NCI-H2029 treated with DMSO at 0.1 percent for 48 hours (cell line): ENCODE measurements at regions not wholly inside any gene's neighbourhood (a gene's known extent, or its start where the extent isn't known, plus 50 kb on each side); places are given as distances from the start of the nearest gene placed in this dataset.
A peak's percentile ranks its signal among the peaks of the same experiment; 100 is the strongest.

Source experiments
- DNase-seq: peaks from one replicate; lab custom pipeline; 2025; lab: John Stamatoyannopoulos, UW

DNA sequence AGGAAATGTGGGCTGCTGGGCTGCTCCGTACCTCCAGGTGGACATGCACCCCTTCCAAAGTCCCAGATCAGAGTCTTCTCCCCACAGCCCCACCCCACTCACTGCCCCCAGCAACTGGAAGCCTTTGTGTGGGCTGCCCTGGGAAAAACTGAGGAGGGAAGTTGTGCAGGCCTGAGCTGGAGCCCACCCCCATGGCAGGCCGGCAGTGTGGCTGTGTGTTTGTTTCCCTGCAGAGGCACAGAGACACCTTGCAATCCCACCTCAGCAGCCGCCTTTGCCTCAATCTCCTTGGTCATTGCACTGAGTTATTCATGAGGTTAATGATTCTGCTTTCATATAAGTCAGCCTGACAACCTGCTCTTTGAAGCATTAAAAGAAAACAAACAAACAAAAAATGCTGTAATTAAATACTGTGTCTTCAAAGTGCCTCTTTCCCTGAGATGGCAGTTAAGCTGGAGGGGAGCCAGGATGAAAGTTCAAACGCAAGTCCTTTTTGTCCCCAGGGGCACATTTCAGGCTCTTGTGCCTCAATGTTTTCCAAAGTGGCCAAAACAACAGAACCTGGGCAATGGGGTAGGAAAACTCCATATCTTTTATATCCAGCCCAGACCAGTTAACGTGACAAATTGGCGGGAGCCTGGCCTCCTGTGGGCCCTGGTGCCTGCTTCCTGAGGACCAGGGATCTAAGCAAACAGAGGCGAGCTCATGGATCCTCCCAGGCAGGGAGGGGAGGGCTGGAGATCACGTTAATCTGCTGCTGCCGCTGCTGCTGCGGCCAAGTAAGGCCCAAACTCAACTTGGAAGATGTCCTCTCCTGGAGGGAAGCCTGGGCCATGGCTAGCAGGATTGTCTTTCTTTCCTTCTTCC lies 51.9 kb upstream of the TSPAN11 start:
- DNase-seq = peak; percentile 92

DNA sequence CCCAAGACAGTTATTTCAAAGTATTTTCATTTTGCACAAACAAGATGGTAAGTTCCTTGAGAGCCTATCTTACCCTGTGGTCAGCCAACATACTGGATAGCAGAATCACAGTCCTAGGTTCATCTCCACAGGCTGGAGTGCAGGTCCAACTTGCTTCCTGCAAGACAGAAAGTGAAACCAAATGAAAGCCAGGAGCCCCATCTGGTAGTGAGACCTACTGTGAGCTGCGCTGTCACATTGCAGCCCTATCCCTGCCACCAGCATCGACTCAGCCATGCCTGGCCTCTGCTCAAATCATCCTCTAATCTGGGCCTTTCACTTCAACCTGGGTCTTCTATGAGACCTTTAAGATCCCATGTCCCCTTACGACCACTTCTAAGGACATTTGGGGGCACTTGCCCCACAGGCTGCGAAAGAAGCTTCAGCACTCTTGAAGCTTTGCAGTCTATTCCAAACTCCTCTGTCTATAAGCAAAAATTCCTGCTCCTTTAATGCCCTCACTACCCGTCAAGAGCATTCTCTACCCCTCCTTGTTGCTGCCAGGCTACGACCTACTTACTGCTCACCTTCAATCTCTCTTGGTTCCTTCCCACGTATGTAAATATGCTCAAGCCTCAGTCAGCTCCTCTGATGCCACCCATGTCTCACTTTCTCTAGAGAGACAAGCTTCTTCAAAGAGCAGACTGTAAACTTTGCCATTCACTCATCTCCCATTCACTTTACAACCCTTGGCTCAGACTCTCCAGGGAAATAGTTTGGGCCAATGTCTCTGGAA lies 55.9 kb upstream of the TSPAN11 start:
- DNase-seq = no peak

DNA sequence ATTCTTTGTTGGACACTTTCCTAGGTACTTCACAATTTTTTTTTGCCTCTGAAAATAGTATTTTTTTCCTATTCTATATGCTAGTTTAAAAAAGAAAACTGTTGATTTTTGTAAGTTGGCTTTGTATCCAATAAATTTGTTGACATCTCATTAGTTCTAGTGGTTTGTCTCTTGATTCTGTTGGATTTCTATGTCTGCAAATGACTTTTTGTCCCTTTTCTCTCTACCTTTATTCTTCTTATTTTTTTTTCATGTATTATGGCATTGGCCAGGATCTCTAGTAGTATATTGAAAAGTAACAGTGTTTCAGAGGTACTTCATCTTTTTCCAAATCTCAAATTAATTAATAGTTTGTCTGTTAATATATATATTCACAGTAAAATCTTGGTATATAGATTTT lies 59.1 kb upstream of the TSPAN11 start:
- DNase-seq = no peak

DNA sequence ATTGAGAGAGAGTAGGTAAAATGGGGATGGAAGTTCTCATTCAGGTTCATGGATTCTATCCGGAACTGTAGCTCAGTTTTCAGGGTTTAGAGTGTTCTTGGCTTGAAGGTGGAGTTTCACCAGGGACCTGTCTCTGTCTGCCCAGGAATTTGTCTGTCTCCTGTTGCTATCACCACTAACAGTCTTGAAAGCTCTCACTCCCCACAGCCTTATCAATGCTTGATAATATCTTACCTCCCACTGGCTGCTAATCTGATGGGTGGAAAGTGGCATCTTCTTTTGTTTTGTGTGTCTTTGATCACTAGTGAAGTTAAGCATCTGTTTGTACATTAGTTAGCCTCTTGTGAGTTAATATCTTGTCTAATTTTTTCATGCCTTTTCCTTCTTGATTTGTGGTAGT lies 60.3 kb upstream of the TSPAN11 start:
- no peak for DNase-seq

DNA sequence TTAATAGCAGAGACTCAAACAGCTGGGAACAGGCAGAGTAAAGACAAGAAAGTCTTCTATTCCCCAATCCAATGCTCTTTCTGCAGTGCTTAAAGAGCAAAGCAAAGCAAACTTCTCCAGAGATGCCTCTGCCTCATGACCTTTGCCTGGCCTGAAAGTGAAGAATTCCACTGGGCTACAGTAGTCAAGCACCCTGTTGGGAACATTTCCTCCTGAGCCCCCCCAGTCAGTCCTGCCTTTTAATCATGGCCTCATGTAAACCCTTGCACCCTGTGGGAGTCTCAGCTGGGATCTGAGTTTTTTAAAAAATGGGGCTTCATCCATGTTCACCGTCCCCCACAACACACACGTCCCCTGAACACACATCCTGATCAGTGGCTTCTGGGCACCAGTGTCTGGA lies 62.7 kb upstream of the TSPAN11 start:
- no peak for DNase-seq

DNA sequence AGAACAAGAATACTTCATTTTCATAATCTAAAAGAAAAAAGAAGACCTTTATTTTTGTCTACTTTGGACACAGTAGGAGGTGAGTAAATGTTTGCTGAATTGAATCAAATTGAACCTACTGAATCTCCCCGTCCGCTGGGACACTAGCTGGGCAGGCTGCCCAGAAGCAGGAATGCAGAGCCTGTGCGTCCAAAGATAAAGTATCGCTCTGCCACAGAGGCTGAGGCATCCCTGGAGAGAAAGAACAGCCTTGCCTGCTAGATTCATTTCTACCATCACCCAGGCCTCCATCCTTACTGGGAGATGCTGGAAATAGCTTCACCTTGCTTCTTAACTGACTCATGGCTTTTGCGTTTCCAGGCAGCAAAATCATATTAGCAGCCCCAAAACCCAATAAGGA lies 64.1 kb upstream of the TSPAN11 start:
- peak; percentile 10 for DNase-seq

DNA sequence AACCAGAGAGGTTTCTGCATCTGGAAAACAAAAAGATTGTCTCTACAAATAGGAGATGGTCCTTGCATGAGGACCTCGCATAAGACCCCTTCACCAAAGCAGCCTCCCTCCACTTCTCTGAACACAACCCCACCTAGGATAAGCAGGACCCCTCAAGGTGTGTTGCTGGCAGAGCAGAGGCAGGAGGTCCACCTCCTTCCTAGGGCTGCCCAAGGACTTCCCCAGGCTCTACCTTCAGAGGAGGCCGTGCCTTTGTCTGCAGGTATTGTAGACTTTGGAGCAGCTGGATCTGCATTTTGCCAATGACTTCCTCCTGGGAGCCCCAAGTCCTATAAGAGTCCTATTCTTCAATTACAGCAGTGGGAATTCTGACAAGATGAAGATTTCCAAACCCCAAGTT lies 67.3 kb upstream of the TSPAN11 start:
- DNase-seq = no peak

DNA sequence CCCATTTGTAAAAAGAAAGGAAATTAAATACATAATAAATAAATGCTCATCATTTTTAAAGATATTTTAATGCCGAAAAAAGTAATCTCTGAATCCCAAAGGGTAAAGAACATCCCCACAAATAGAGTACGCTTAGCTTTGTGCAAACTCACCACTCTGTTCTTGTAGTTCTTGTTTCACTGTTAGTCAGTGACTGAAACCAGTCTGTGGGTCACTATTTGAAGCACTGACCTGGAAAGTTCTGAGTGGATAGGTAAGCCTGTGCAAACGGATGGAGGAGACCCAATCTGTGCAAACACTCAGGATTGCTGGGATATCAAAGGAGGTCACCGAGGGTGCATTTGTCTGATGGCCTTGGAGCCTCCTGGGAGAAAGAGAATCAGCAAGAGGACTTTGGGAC lies 68.1 kb upstream of the TSPAN11 start:
- no peak for DNase-seq

DNA sequence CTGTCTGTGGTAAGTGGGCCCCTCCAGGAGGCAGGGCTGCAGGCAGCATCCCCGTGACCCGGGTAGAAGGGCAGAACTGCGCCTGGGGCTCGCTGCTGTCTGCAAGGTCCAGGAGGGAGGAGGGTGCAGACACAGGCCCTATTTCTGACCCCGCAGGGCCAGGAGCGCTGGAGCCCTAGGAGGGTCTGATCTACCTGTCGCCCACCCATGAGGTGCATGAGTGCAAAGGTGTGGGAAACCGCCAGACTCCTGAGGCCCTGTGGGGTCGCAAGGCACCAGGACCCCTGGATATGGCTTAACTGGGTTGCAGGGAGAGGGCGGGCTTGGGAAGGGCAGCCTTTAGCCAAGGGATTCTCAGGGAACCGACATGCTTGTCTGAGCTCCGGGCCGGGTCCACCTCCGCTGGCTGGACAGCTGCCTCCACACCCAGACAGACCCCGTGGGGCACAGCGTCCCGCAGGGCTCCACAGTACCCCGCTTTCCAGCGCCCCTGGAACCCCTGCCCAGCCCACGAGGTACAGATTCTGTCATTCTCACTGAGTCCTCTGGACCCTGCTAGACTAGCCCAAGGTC lies 72.9 kb upstream of the TSPAN11 start:
- no peak for DNase-seq

DNA sequence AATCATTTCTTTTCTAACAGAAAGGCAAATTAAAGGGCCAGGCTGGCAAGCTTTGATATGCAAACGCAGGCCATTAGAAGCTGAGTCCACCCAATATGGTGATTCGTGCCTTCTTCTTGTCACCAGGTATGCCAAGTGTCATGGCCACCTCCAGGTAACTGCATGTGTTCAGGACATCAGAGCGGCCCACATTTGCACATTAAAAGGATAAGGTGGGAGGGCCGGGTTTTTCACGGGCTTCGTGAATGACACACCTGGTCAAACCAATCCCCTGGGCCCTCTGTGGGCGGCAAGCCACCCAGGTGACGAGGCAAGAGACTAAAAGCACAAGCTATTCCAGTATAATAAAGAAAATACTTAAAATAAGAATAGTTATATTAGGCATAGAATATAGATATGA lies 75.9 kb upstream of the TSPAN11 start:
- DNase-seq = no peak

DNA sequence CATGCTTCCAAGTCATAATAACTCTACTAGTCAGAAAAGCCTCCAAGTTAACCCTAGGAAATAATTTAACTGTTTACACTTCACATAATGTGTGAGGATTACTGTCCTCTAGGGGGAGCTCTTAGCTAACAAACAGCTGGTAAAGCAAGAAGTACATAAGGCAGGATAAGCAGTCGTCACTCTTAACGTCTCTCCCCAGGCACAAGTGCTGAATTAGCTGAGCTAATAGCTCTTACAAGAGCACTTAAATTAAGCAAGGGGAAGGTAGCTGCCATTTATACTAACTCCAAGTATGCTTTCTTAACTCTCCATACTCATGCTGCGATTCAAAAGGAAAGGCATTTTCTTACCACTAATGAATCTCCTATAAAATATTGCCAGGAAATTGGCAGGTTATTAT lies 79.3 kb upstream of the TSPAN11 start:
- DNase-seq = peak; percentile 73

DNA sequence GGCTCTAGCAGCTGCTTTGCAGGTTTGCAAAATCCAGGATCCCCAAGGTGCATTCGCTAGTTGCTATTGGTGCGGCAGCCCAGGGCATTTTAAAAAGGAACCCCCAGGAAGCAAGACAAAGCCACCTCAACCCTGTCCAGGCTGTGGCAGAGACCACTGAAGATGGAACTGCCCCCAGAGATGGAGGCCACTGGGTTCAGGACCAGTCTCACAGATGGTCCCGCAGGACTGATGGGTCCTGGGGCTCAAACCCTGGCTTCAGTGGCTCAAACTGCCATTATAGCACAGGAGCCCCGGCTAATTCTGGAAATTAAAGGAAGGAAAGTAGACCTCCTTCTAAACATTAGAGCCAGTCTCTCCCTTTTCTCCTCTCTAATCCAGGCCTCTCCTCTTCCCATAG lies 79.8 kb upstream of the TSPAN11 start:
- DNase-seq = no peak

DNA sequence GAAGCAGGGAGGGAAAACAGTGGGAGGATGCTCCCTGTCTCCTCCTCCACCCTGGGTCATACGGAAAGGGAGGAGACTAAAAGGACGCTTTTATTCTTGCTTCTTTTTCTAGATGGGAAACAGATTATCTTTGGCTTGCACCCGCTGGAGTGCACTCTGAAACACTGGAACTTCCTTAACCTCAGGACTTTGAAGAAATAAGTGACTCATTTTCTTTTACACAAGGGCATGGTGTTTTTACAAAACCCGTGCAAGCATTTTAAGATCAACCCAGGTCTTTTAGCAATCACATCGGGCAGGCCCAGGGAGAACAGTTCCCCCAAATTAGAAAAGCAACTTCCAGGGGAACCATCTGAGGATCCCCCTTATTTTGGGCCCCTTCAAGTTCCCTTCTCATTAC lies 80.9 kb upstream of the TSPAN11 start:
- DNase-seq = no peak

DNA sequence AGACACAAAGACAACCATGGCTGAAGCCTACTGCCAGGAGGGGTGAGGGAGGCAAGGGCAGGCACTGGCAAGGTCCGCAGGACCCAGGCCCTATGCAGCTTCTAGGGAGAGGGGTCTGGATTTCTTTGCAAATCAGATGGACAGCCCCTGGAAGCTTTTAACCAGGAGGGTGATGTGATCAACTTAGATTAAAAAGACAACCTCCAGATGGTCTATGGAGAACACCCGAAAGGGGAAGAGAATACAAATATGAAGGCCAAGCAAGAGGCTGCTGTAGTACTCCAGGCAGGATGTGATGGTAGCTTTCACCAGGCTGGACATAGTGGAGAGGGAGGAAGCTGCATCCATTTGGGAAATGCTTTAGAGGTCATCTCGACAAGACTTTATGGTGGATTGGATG lies 83.3 kb upstream of the TSPAN11 start:
- no peak for DNase-seq

DNA sequence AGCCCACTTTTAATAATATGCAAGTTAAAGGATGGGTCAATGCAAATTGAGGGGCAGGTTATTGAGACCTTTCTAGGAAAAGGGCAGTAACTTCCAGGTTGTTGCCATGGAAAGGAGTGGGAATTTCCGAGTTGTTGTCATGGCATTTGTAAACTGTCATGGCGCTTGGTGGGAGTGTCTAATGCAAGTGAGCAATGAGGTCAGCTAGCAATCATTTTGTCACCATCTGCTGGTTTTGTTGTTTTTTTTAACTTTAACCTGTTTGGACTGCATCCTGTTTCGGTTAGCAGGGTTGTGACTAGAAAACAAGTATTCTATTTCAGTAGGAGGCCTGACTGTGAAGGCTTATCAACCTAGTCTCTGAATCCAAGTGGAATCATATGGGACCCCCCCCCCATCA lies 85.8 kb upstream of the TSPAN11 start:
- DNase-seq = no peak

DNA sequence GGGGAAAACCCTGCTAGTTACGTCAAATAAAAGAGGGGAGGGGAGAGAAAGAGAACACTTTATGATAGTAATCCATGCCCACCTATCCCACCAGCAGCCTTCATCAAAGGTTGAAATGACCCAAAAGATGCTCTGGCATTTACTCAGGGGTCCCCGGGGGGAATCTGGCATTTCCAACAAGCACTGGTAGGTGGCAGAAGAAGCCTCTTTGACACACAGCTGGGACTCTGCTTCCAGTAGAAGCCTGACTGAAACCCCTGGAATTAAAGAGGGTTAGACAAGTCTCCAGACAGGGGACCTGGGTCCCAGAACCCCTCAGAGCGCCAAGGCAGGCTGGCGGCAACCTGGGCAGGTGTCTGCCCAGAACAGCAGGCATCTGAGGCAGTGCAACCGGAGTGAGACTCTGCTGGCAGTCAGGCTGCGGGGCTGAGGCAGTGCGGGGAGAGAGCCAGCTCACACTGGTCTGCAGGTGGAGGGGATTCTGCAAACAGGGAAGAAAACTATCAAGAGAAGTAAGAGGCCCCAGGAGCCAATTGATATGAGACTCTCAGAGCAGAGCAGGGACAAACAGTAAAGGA lies 85.0 kb upstream of the CAPRIN2 start:
- no peak for DNase-seq

DNA sequence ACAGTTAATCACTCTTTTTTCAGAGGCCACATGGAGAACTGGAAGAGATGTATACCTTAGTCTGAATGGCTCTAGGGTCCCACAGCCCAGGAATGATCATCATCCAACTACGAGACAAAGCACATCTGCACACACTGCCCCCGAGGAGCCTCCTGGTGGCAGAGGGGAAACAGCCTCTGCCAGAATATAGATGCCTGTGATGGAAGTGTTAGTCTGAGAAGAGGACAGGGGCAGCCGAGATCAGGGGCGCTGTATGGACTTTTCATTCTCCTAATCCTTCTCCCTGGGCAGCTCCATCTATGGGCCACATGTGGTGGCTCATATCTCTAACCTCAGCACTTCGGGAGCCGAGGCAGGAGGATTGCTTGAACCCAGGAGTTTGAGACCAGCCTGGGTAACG lies 82.8 kb upstream of the CAPRIN2 start:
- DNase-seq = no peak

DNA sequence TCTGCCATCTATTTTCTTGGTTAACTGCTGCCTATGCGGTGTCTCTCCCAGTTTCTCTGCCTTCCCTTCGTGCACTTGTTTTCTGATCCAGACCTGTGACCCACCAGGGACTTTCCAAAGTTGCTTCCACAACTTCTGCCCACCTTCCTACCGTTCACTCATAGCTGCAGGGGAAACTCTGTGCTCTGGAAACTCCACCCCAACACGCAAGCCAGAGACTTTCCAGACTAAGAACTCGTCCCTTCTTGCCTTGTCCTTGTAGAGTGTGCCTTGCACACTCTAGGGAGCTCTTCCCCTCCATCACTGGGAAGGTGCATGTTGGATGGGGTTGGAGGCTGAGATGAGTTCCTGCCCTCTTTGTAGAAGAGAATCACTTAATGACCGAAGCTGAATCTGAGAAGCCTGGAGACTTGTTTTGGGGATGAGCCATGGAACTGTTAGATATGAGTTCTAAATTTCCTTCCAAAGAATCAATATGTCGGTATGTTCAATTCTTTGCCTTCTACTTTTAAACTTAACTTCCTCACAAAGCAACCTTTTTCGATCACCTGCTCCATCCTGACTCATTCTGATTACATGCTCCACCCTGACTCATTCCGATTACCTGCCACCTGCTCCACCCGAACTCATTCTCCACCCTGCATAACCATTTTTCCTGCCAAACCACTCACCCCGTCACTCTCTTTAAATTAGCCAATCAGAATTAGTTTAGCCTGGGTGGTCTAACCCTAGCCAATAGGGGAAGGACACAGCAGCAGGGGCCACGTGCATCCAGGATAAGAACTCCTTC lies 82.1 kb upstream of the CAPRIN2 start:
- no peak for DNase-seq

DNA sequence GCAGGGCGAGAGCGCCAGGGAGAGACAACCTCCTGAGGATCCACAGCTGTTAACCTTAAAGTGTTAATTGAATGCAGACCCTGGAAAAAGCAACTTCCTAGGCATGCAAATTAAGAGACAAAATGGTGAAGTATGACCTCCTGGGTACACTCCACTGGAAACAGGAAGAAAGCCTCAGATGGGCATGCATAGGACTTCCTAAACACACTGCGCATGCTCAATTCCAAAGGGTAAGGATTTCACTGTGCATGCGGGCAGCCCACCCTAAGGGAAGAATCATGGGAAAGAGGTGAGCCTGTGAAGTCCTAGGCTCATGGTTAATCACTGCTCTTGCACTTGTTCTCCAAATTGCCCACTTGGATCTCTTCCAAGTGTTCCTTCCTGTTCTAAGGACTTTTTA lies 80.5 kb upstream of the CAPRIN2 start:
- no peak for DNase-seq

DNA sequence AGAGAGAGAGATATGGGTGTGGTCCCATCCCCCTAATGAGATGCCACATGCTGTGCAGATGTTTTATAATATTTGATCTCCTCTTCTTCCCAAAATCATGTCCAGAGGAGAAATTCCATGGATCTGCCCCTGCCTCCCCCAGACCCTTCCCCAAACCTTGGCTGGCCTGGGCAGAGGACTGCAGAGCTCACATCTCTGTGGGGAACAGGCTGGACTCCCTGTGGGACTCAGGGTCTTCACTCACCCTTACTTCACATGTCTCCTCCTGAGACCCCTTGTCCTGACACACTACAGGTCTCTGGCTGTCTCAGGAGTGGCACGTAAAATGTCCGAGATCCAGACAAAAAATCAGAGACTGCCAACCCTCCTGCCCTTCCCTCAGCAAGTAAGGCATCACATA lies 76.0 kb upstream of the CAPRIN2 start:
- DNase-seq = no peak

DNA sequence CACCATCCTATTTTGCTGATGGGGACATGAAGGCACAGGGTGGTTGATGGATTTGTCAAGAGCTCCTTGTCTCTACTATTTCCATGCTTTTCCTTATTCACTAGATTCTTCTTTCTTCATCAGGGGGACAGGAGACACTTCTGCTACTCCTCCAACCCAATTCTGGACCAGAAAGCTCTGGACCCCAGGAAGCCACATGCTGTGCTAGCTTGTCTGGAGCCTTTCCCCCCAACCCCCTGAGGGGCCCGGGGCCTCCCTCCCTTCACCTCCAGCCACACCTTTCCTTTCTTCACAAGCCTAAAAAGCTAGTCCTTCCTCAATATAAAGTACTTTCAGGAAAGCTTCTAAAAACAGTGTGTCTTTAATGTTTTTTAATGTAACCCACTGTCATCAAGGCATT lies 75.1 kb upstream of the CAPRIN2 start:
- no peak for DNase-seq

DNA sequence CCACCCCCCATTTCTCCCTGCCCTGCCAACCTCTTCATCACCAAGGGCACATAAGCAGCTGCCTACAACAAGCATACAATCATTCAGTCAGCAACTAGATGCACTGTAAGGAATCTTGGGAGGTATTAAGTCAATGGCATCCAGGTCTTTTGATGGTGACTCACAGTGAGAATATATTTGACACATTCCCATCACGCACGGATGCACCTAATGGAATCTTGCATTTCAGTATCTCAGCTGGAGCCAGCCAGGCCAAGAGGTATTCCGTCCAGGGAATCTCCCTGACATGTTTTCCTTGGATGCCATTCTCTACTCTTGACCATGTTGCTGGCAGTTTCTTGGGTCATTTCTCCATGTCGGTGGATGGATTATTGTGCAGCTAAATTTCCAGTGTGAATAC lies 73.9 kb upstream of the CAPRIN2 start:
- DNase-seq = no peak
